Natural killer cell (primary cell): ENCODE measurements at regions not wholly inside any gene's neighbourhood (a gene's known extent, or its start where the extent isn't known, plus 50 kb on each side); places are given as distances from the start of the nearest gene placed in this dataset.

Source experiments
- ATAC-seq, 3 donors: fragments of 150-1000 bp in 2 of 3; fragments of 200-7000 bp in 1 of 3; cut with Tn5 transposase; 1 replicate in 1 of 3; 2 replicates in 2 of 3; pipeline ENCODE4 v1.10.0; 2021; ENCODE audit warnings: mild to moderate bottlenecking in 2 of 3, moderate library complexity in 2 of 3
- DNase-seq, 2 donors: peaks; one replicate each; pipeline versions ENCODE4 v3.0.0 to v3.0.0-alpha.2; 2013 to 2021; ENCODE audit warnings: mixed read lengths in 1 of 2
- H3K27ac ChIP-seq: one replicate; pipeline ENCODE4 v1.5.1; 2013; ENCODE audit warnings: mild to moderate bottlenecking, low read length
- H3K27me3 ChIP-seq: one replicate; pipeline ENCODE4 v1.6.1; 2013; ENCODE audit warnings: low read length; ENCODE audit not compliant: control insufficient read depth, insufficient read depth
- H3K36me3 ChIP-seq: one replicate; pipeline ENCODE4 v1.6.1; 2013; ENCODE audit warnings: low read length; ENCODE audit not compliant: control insufficient read depth, insufficient read depth
- H3K4me1 ChIP-seq: one replicate; pipeline ENCODE4 v1.6.1; 2013; ENCODE audit warnings: low read length; ENCODE audit not compliant: control insufficient read depth, insufficient read depth
- H3K4me3 ChIP-seq: one replicate; pipeline ENCODE4 v1.5.1; 2013; ENCODE audit warnings: low read length
- H3K9me3 ChIP-seq: one replicate; pipeline ENCODE4 v1.6.1; 2013; ENCODE audit warnings: low read length; ENCODE audit not compliant: control insufficient read depth, insufficient read depth
- H3K27ac Mint-ChIP-seq, 2 donors: one replicate each; pipeline ENCODE4 v1.8.0; 2022; ENCODE audit warnings: mild to moderate bottlenecking in 2 of 2, mixed read lengths in 2 of 2, moderate library complexity in 1 of 2
- H3K27me3 Mint-ChIP-seq, 2 donors: one replicate each; pipeline ENCODE4 v1.8.0; 2022; ENCODE audit warnings: low read depth in 2 of 2, mixed read lengths in 2 of 2
- H3K36me3 Mint-ChIP-seq: one replicate; pipeline ENCODE4 v1.8.0; 2022; ENCODE audit warnings: mixed read lengths
- H3K4me1 Mint-ChIP-seq, 2 donors: one replicate each; pipeline ENCODE4 v1.8.0; 2022; ENCODE audit warnings: mixed read lengths in 2 of 2
- H3K4me3 Mint-ChIP-seq: one replicate; pipeline ENCODE4 v1.8.0; 2022; ENCODE audit warnings: mild to moderate bottlenecking, moderate library complexity, mixed read lengths
- H3K9me3 Mint-ChIP-seq, 2 donors: one replicate each; pipeline ENCODE4 v1.8.0; 2022; ENCODE audit warnings: mixed read lengths in 2 of 2
- CTCF ChIP-seq: fragments of 200-600 bp; IDR thresholded peaks from one replicate; pipeline ENCODE4 v1.8.0; 2022; ENCODE audit warnings: antibody characterized with exemption
- WGBS: methylation state at CpG from one replicate; pipeline ENCODE4 v1.1.7; 2013; ENCODE audit warnings: missing lambda C conversion rate; ENCODE audit not compliant: insufficient coverage; 5-methylcytosine and 5-hydroxymethylcytosine counted together
- intact Hi-C: fragments of 100-400 bp; cut with micrococcal nuclease; formaldehyde crosslinking; loops from one replicate; pipeline ENCODE4 v1.14.2; 2022

GRCh38 chr10:128429835-128430513 is 303.8 kb upstream of the MKI67 start:
- peak in 1 of 3 donors; percentile 28 for ATAC-seq
- H3K27ac ChIP-seq = no peak overlapping the region
- H3K4me1 ChIP-seq = no peaks in the 10 kb centered on the region
- no peak for TF ChIP-seq CTCF
- no peaks in the 10 kb centered on the region for H3K36me3 Mint-ChIP-seq
- intact Hi-C loops = no loop called here
- no peaks in the 10 kb centered on the region for H3K9me3 Mint-ChIP-seq
- H3K27me3 Mint-ChIP-seq = peaks cover 9 to 10% of the 10 kb centered on the region in 2 donors
- no peak overlapping the region for H3K4me3 ChIP-seq
- no peak for DNase-seq
- H3K4me1 Mint-ChIP-seq = no peaks in the 10 kb centered on the region
- no peak overlapping the region for H3K4me3 Mint-ChIP-seq
- no peaks in the 10 kb centered on the region for H3K36me3 ChIP-seq
- H3K27me3 ChIP-seq = no peaks in the 10 kb centered on the region
- H3K9me3 ChIP-seq = no peaks in the 10 kb centered on the region
- no peak overlapping the region for H3K27ac Mint-ChIP-seq
- 84% methylated on average over 33 of the region's 33 CpGs for WGBS

GRCh38 chr10:128431083-128431482 is 304.9 kb upstream of the MKI67 start:
- Mint-ChIP-seq H3K4me3 (no peak overlapping the region), H3K27me3 (peaks cover 8 to 9% of the 10 kb centered on the region in 2 donors), H3K9me3 (no peaks in the 10 kb centered on the region), H3K4me1 (no peaks in the 10 kb centered on the region), H3K27ac (no peak overlapping the region), H3K36me3 (no peaks in the 10 kb centered on the region)
- intact Hi-C loops = no loop called here
- no peak for DNase-seq
- Histone ChIP-seq H3K27ac (no peak overlapping the region), H3K36me3 (no peaks in the 10 kb centered on the region), H3K4me3 (no peak overlapping the region), H3K4me1 (no peaks in the 10 kb centered on the region), H3K9me3 (no peaks in the 10 kb centered on the region), H3K27me3 (no peaks in the 10 kb centered on the region)
- no peak for ATAC-seq
- no peak for TF ChIP-seq CTCF
- 81% methylated on average over 11 of the region's 12 CpGs for WGBS

- no peaks in the 10 kb centered on the region for H3K9me3 ChIP-seq
- no peak overlapping the region for H3K4me3 ChIP-seq
- no peaks in the 10 kb centered on the region for H3K4me1 ChIP-seq
- no peak overlapping the region for H3K27ac ChIP-seq
- Mint-ChIP-seq H3K27ac (no peak overlapping the region), H3K4me1 (no peaks in the 10 kb centered on the region), H3K9me3 (no peaks in the 10 kb centered on the region), H3K27me3 (peaks cover 8 to 9% of the 10 kb centered on the region in 2 donors), H3K4me3 (no peak overlapping the region), H3K36me3 (no peaks in the 10 kb centered on the region)
- ATAC-seq (no peak), DNase-seq (no peak)
- H3K27me3 ChIP-seq = no peaks in the 10 kb centered on the region
- no peaks in the 10 kb centered on the region for H3K36me3 ChIP-seq
- TF ChIP-seq CTCF = no peak
- whole genome bisulfite sequencing = 85% methylated on average over 17 of the region's 19 CpGs
- intact Hi-C loops = no loop called here
Measured at GRCh38 chr10:128431506-128431905, 305.3 kb upstream of the MKI67 start.

- TF ChIP-seq CTCF = no peak
- H3K4me1 ChIP-seq = no peaks in the 10 kb centered on the region
- no peak overlapping the region for H3K27ac Mint-ChIP-seq
- no peaks in the 10 kb centered on the region for H3K9me3 Mint-ChIP-seq
- H3K36me3 ChIP-seq = no peaks in the 10 kb centered on the region
- H3K9me3 ChIP-seq = no peaks in the 10 kb centered on the region
- no peak overlapping the region for H3K4me3 Mint-ChIP-seq
- no peaks in the 10 kb centered on the region for H3K36me3 Mint-ChIP-seq
- no peaks in the 10 kb centered on the region for H3K4me1 Mint-ChIP-seq
- WGBS = 75% methylated on average over 7 of the region's 7 CpGs
- H3K27me3 Mint-ChIP-seq = peaks cover 8 to 9% of the 10 kb centered on the region in 2 donors
- no peak overlapping the region for H3K27ac ChIP-seq
- H3K27me3 ChIP-seq = no peaks in the 10 kb centered on the region
- no peak overlapping the region for H3K4me3 ChIP-seq
- intact Hi-C loops = no loop called here
- no peak for DNase-seq
- no peak for ATAC-seq
Measured at GRCh38 chr10:128432011-128432410, 305.8 kb upstream of the MKI67 start.
